Ishikawa (cell line): ENCODE measurements at regions not wholly inside any gene's neighbourhood (a gene's known extent, or its start where the extent isn't known, plus 50 kb on each side); places are given as distances from the start of the nearest gene placed in this dataset.

Experiments
- CEBPB ChIP-seq: IDR thresholded peaks from 2 replicates; pipeline ENCODE4 v1.6.1; 2012
- CREB1 ChIP-seq: IDR thresholded peaks from 2 replicates; pipeline ENCODE4 v1.6.1; 2012; ENCODE audit warnings: low read depth
- EGR1 ChIP-seq: IDR thresholded peaks from 2 replicates; pipeline ENCODE4 v1.6.1; 2012
- EP300 ChIP-seq: IDR thresholded peaks from 2 replicates; pipeline ENCODE4 v1.6.1; 2012; ENCODE audit warnings: borderline replicate concordance
- FOXM1 ChIP-seq: IDR thresholded peaks from 2 replicates; pipeline ENCODE4 v1.6.1; 2012; ENCODE audit warnings: low read depth, borderline replicate concordance
- MAX ChIP-seq: IDR thresholded peaks from 2 replicates; pipeline ENCODE4 v1.6.1; 2012
- RAD21 ChIP-seq: IDR thresholded peaks from 2 replicates; pipeline ENCODE4 v1.6.1; 2012; ENCODE audit warnings: low read depth
- TCF12 ChIP-seq: IDR thresholded peaks from 2 replicates; pipeline ENCODE4 v1.6.1; 2012; ENCODE audit warnings: low read depth
- YY1 ChIP-seq: IDR thresholded peaks from 2 replicates; pipeline ENCODE4 v1.6.1; 2012; ENCODE audit warnings: low read depth
- ZBTB7A ChIP-seq: IDR thresholded peaks from 2 replicates; pipeline ENCODE4 v1.6.1; 2012; ENCODE audit warnings: low read depth
- TF ChIP-seq, protein P1 (sequence below): IDR thresholded peaks from 2 replicates; pipeline ENCODE4 v1.6.1; 2012; ENCODE audit warnings: low read depth, mild to moderate bottlenecking

GRCh38 chr2:146537477-146537876 is 1307.4 kb upstream of the ACVR2A start:
- TF ChIP-seq CEBPB, result no peak
- TF ChIP-seq FOXM1, result no peak
- TF ChIP-seq ZBTB7A, result no peak
- no peak for TF ChIP-seq EP300
- TF ChIP-seq MAX, result no peak
- no peak for TF ChIP-seq YY1
- TF ChIP-seq RAD21, result no peak
- TF ChIP-seq, protein P1, sequence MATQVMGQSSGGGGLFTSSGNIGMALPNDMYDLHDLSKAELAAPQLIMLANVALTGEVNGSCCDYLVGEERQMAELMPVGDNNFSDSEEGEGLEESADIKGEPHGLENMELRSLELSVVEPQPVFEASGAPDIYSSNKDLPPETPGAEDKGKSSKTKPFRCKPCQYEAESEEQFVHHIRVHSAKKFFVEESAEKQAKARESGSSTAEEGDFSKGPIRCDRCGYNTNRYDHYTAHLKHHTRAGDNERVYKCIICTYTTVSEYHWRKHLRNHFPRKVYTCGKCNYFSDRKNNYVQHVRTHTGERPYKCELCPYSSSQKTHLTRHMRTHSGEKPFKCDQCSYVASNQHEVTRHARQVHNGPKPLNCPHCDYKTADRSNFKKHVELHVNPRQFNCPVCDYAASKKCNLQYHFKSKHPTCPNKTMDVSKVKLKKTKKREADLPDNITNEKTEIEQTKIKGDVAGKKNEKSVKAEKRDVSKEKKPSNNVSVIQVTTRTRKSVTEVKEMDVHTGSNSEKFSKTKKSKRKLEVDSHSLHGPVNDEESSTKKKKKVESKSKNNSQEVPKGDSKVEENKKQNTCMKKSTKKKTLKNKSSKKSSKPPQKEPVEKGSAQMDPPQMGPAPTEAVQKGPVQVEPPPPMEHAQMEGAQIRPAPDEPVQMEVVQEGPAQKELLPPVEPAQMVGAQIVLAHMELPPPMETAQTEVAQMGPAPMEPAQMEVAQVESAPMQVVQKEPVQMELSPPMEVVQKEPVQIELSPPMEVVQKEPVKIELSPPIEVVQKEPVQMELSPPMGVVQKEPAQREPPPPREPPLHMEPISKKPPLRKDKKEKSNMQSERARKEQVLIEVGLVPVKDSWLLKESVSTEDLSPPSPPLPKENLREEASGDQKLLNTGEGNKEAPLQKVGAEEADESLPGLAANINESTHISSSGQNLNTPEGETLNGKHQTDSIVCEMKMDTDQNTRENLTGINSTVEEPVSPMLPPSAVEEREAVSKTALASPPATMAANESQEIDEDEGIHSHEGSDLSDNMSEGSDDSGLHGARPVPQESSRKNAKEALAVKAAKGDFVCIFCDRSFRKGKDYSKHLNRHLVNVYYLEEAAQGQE, result no peak
- TF ChIP-seq EGR1, result no peak
- no peak for TF ChIP-seq CREB1
- TF ChIP-seq TCF12, result no peak
